Calu3 (cell line): ENCODE measurements at regions not wholly inside any gene's neighbourhood (a gene's known extent, or its start where the extent isn't known, plus 50 kb on each side); places are given as distances from the start of the nearest gene placed in this dataset.

Source experiments
- BruUV-seq: library from RNA; stranded (reverse); fragments of 400-500 nt; replicated peaks from 2 replicates; lab custom pipeline; 2021; lab: Mats Ljungman, UMichigan
- CTCF ChIA-PET: fragments of 300-600 bp; sonication (Branson Sonifier 250); formaldehyde crosslinking; loops from one replicate; lab custom pipeline; 2022; ENCODE audit warnings: antibody characterized with exemption; lab: Charles Lee
- DNase-seq: peaks from one replicate; pipeline ENCODE4 v3.0.0; 2022
- H3K27ac Mint-ChIP-seq: one replicate; pipeline ENCODE4 v1.8.0; 2022; ENCODE audit warnings: mixed read lengths; ENCODE audit not compliant: unreplicated experiment
- H3K27me3 Mint-ChIP-seq: one replicate; pipeline ENCODE4 v1.8.0; 2022; ENCODE audit warnings: mixed read lengths; ENCODE audit not compliant: unreplicated experiment
- H3K36me3 Mint-ChIP-seq: one replicate; pipeline ENCODE4 v1.8.0; 2022; ENCODE audit warnings: mild to moderate bottlenecking, moderate library complexity, mixed read lengths; ENCODE audit not compliant: insufficient read depth, unreplicated experiment
- H3K4me1 Mint-ChIP-seq: one replicate; pipeline ENCODE4 v1.8.0; 2022; ENCODE audit warnings: mild to moderate bottlenecking, low read depth, mixed read lengths; ENCODE audit not compliant: unreplicated experiment
- H3K4me3 Mint-ChIP-seq: one replicate; pipeline ENCODE4 v1.8.0; 2022; ENCODE audit warnings: mild to moderate bottlenecking, low read depth, moderate library complexity, mixed read lengths; ENCODE audit not compliant: unreplicated experiment
- H3K9me3 Mint-ChIP-seq: one replicate; pipeline ENCODE4 v1.8.0; 2022; ENCODE audit warnings: low read depth, mixed read lengths; ENCODE audit not compliant: unreplicated experiment
- CTCF ChIP-seq: fragments of 200-600 bp; IDR thresholded peaks from one replicate; pipeline ENCODE4 v1.8.0; 2022; ENCODE audit warnings: antibody characterized with exemption; ENCODE audit not compliant: unreplicated experiment
- intact Hi-C: fragments of 100-400 bp; cut with micrococcal nuclease; formaldehyde crosslinking; loops from one replicate; pipeline ENCODE4 v1.10.0; 2022; ENCODE audit not compliant: unreplicated experiment

GRCh38 chr9:11833056-11833455 is 860.1 kb upstream of the TYRP1 start:
- H3K4me1 Mint-ChIP-seq, result no peaks in the 10 kb centered on the region
- H3K4me3 Mint-ChIP-seq, result no peak overlapping the region
- intact Hi-C loops, result no loop called here
- no TSS peak for BruUV-seq
- peaks cover 3% of the 10 kb centered on the region for H3K9me3 Mint-ChIP-seq
- DNase-seq, result no peak
- no peaks in the 10 kb centered on the region for H3K36me3 Mint-ChIP-seq
- no peak for TF ChIP-seq CTCF
- CTCF ChIA-PET, result no interaction called here
- no peaks in the 10 kb centered on the region for H3K27me3 Mint-ChIP-seq
- H3K27ac Mint-ChIP-seq, result no peak overlapping the region

GRCh38 chr9:11868795-11869194 is 824.4 kb upstream of the TYRP1 start:
- DNase-seq, result no peak
- intact Hi-C loops, result no loop called here
- Mint-ChIP-seq H3K27me3 (no peaks in the 10 kb centered on the region), H3K9me3 (peaks cover 3% of the 10 kb centered on the region), H3K4me3 (no peak overlapping the region), H3K27ac (no peak overlapping the region), H3K4me1 (no peaks in the 10 kb centered on the region), H3K36me3 (no peaks in the 10 kb centered on the region)
- TF ChIP-seq CTCF, result no peak
- CTCF ChIA-PET, result no interaction called here
- no TSS peak for BruUV-seq

GRCh38 chr9:11871852-11872251 is 821.3 kb upstream of the TYRP1 start:
- H3K27me3 Mint-ChIP-seq, result no peaks in the 10 kb centered on the region
- no TSS peak for BruUV-seq
- CTCF ChIA-PET, result no interaction called here
- no peak overlapping the region for H3K4me3 Mint-ChIP-seq
- H3K4me1 Mint-ChIP-seq, result no peaks in the 10 kb centered on the region
- no peak overlapping the region for H3K27ac Mint-ChIP-seq
- intact Hi-C loops, result no loop called here
- DNase-seq, result no peak
- peaks cover 5% of the 10 kb centered on the region for H3K9me3 Mint-ChIP-seq
- TF ChIP-seq CTCF, result no peak
- no peaks in the 10 kb centered on the region for H3K36me3 Mint-ChIP-seq

GRCh38 chr9:11872471-11872870 is 820.7 kb upstream of the TYRP1 start:
- CTCF ChIA-PET, result no interaction called here
- Mint-ChIP-seq H3K36me3 (no peaks in the 10 kb centered on the region), H3K4me3 (no peak overlapping the region), H3K27ac (no peak overlapping the region), H3K27me3 (no peaks in the 10 kb centered on the region), H3K9me3 (peaks cover 5% of the 10 kb centered on the region), H3K4me1 (no peaks in the 10 kb centered on the region)
- DNase-seq, result no peak
- no peak for TF ChIP-seq CTCF
- no TSS peak for BruUV-seq
- intact Hi-C loops, result no loop called here
